Rectal smooth muscle tissue (tissue), 1 donor: ENCODE measurements at regions not wholly inside any gene's neighbourhood (a gene's known extent, or its start where the extent isn't known, plus 50 kb on each side); places are given as distances from the start of the nearest gene placed in this dataset.

Experiments used
- H3K27ac ChIP-seq: one replicate; pipeline ENCODE4 v1.7.0; 2013; ENCODE audit warnings: low read depth, low read length, inconsistent platforms
- H3K27me3 ChIP-seq: one replicate; pipeline ENCODE4 v1.7.0; 2013; ENCODE audit warnings: low read length; ENCODE audit not compliant: control insufficient read depth, insufficient read depth
- H3K36me3 ChIP-seq: one replicate; pipeline ENCODE4 v1.7.0; 2013; ENCODE audit warnings: low read length; ENCODE audit not compliant: control insufficient read depth, insufficient read depth
- H3K4me1 ChIP-seq: one replicate; pipeline ENCODE4 v1.7.0; 2013; ENCODE audit warnings: low read length; ENCODE audit not compliant: control insufficient read depth, insufficient read depth
- H3K4me3 ChIP-seq: one replicate; pipeline ENCODE4 v1.7.0; 2013; ENCODE audit warnings: low read length
- H3K9ac ChIP-seq: one replicate; pipeline ENCODE4 v1.7.0; 2013; ENCODE audit warnings: low read length

- Histone ChIP-seq H3K27ac (no peak overlapping the region), H3K27me3 (no peaks in the 10 kb centered on the region), H3K9ac (no peak overlapping the region), H3K4me1 (no peaks in the 10 kb centered on the region), H3K36me3 (no peaks in the 10 kb centered on the region), H3K4me3 (no peak overlapping the region)
These were observed 1238.9 kb downstream of the XPNPEP1 start for GRCh38 chr10:108684431-108684830.

GRCh38 chr10:108673741-108674140, 1249.6 kb downstream of the XPNPEP1 start:
- no peak overlapping the region for H3K4me3 ChIP-seq
- H3K27ac ChIP-seq: no peak overlapping the region
- no peaks in the 10 kb centered on the region for H3K36me3 ChIP-seq

GRCh38 chr10:108663587-108663986, 1259.7 kb downstream of the XPNPEP1 start:
- Histone ChIP-seq H3K36me3 (no peaks in the 10 kb centered on the region), H3K4me3 (no peak overlapping the region), H3K27ac (no peak overlapping the region), H3K4me1 (no peaks in the 10 kb centered on the region), H3K27me3 (no peaks in the 10 kb centered on the region), H3K9ac (no peak overlapping the region)

More at GRCh38 chr10:108673741-108674140, 1249.6 kb downstream of the XPNPEP1 start:
- Histone ChIP-seq H3K27me3 (no peaks in the 10 kb centered on the region), H3K4me1 (no peaks in the 10 kb centered on the region), H3K9ac (no peak overlapping the region)

- no peaks in the 10 kb centered on the region for H3K36me3 ChIP-seq
- no peak overlapping the region for H3K9ac ChIP-seq
- no peaks in the 10 kb centered on the region for H3K27me3 ChIP-seq
- H3K27ac ChIP-seq: no peak overlapping the region
- no peak overlapping the region for H3K4me3 ChIP-seq
- no peaks in the 10 kb centered on the region for H3K4me1 ChIP-seq
These were observed 1260.3 kb downstream of the XPNPEP1 start for GRCh38 chr10:108662975-108663374.

GRCh38 chr10:108655057-108655456, 1268.3 kb downstream of the XPNPEP1 start:
- H3K4me1 ChIP-seq: no peaks in the 10 kb centered on the region
- H3K27me3 ChIP-seq: no peaks in the 10 kb centered on the region
- H3K36me3 ChIP-seq: no peaks in the 10 kb centered on the region
- no peak overlapping the region for H3K9ac ChIP-seq
- H3K27ac ChIP-seq: no peak overlapping the region
- H3K4me3 ChIP-seq: no peak overlapping the region

GRCh38 chr10:108653531-108653930, 1269.8 kb downstream of the XPNPEP1 start:
- no peak overlapping the region for H3K27ac ChIP-seq
- no peak overlapping the region for H3K9ac ChIP-seq
- no peaks in the 10 kb centered on the region for H3K27me3 ChIP-seq
- H3K36me3 ChIP-seq: no peaks in the 10 kb centered on the region
- no peak overlapping the region for H3K4me3 ChIP-seq
- no peaks in the 10 kb centered on the region for H3K4me1 ChIP-seq

GRCh38 chr10:108639010-108639409, 1284.3 kb downstream of the XPNPEP1 start:
- H3K36me3 ChIP-seq: no peaks in the 10 kb centered on the region
- H3K27ac ChIP-seq: no peak overlapping the region
- no peaks in the 10 kb centered on the region for H3K27me3 ChIP-seq
- no peak overlapping the region for H3K9ac ChIP-seq
- no peaks in the 10 kb centered on the region for H3K4me1 ChIP-seq
- no peak overlapping the region for H3K4me3 ChIP-seq

- H3K4me1 ChIP-seq: no peaks in the 10 kb centered on the region
- no peaks in the 10 kb centered on the region for H3K27me3 ChIP-seq
- no peak overlapping the region for H3K4me3 ChIP-seq
- no peak overlapping the region for H3K27ac ChIP-seq
- H3K36me3 ChIP-seq: no peaks in the 10 kb centered on the region
- no peak overlapping the region for H3K9ac ChIP-seq
These were observed 1285.1 kb downstream of the XPNPEP1 start for GRCh38 chr10:108638225-108638624.

- Histone ChIP-seq H3K27me3 (no peaks in the 10 kb centered on the region), H3K4me3 (no peak overlapping the region), H3K36me3 (no peaks in the 10 kb centered on the region), H3K27ac (no peak overlapping the region), H3K9ac (no peak overlapping the region), H3K4me1 (no peaks in the 10 kb centered on the region)
These were observed 1290.3 kb downstream of the XPNPEP1 start for GRCh38 chr10:108633046-108633445.

GRCh38 chr10:108632144-108632543, 1291.2 kb downstream of the XPNPEP1 start:
- Histone ChIP-seq H3K4me1 (no peaks in the 10 kb centered on the region), H3K27ac (no peak overlapping the region), H3K27me3 (no peaks in the 10 kb centered on the region), H3K9ac (no peak overlapping the region), H3K36me3 (no peaks in the 10 kb centered on the region), H3K4me3 (no peak overlapping the region)

- H3K27ac ChIP-seq: no peak overlapping the region
- no peaks in the 10 kb centered on the region for H3K4me1 ChIP-seq
- no peaks in the 10 kb centered on the region for H3K36me3 ChIP-seq
- no peaks in the 10 kb centered on the region for H3K27me3 ChIP-seq
- H3K9ac ChIP-seq: no peak overlapping the region
- no peak overlapping the region for H3K4me3 ChIP-seq
These were observed 1292.0 kb downstream of the XPNPEP1 start for GRCh38 chr10:108631332-108631731.

GRCh38 chr10:108629834-108630233, 1293.5 kb downstream of the XPNPEP1 start:
- H3K36me3 ChIP-seq: no peaks in the 10 kb centered on the region
- no peak overlapping the region for H3K27ac ChIP-seq
- H3K4me1 ChIP-seq: no peaks in the 10 kb centered on the region
- H3K4me3 ChIP-seq: no peak overlapping the region
- H3K9ac ChIP-seq: no peak overlapping the region
- no peaks in the 10 kb centered on the region for H3K27me3 ChIP-seq

- Histone ChIP-seq H3K36me3 (no peaks in the 10 kb centered on the region), H3K4me1 (no peaks in the 10 kb centered on the region), H3K4me3 (no peak overlapping the region), H3K9ac (no peak overlapping the region), H3K27me3 (no peaks in the 10 kb centered on the region), H3K27ac (no peak overlapping the region)
These were observed 1299.3 kb downstream of the XPNPEP1 start for GRCh38 chr10:108624052-108624451.
